ENCODE measurements at regions not wholly inside any gene's neighbourhood (a gene's known extent, or its start where the extent isn't known, plus 50 kb on each side); places are given as distances from the start of the nearest gene placed in this dataset.

GRCh38 chr3:117912352-117912751 lies 1122.3 kb downstream of the IGSF11 start:
- TF ChIP-seq REST (IDR thresholded peaks at IDR 0.05; ENCODE audit: unreplicated experiment) (no peak), EZH2phosphoT487 (IDR thresholded peaks at IDR 0.05; ENCODE audit: unreplicated experiment) (no peak), CTCF (conservative IDR thresholded peaks at IDR 0.05; ENCODE audit: low read depth in 2 of 2) (no peak), POLR2AphosphoS5 (IDR thresholded peaks at IDR 0.05; ENCODE audit: low read depth) (no peak), ZNF462 (CRISPR knock-in tag; IDR thresholded peaks at IDR 0.05) (no peak), ETS1 (IDR thresholded peaks at IDR 0.05) (no peak), CREB1 (CRISPR knock-in tag; IDR thresholded peaks at IDR 0.05; ENCODE audit: low read depth) (no peak), ZNF114 (CRISPR knock-in tag; IDR thresholded peaks at IDR 0.05) (no peak), JUNB (IDR thresholded peaks at IDR 0.05; ENCODE audit: unreplicated experiment) (no peak), EZH2 (IDR thresholded peaks at IDR 0.05; ENCODE audit: low read depth, unreplicated experiment) (no peak), STAT1 (IDR thresholded peaks at IDR 0.05; ENCODE audit: unreplicated experiment) (no peak), NANOG (IDR thresholded peaks at IDR 0.05; ENCODE audit: borderline replicate concordance) (no peak), ZNF331 (CRISPR knock-in tag; IDR thresholded peaks at IDR 0.05; ENCODE audit: low read depth) (no peak)

Measured in GM23338 (cell line).